Activated CD8-positive, alpha-beta memory T cell treated with anti-CD3 and anti-CD28 coated beads for 24 hours (primary cell): ENCODE measurements at regions not wholly inside any gene's neighbourhood (a gene's known extent, or its start where the extent isn't known, plus 50 kb on each side); places are given as distances from the start of the nearest gene placed in this dataset.
"Not testable (repeated sequence)": the region's sequence is repeated elsewhere in the genome, so short reads cannot be mapped to it uniquely, and the experiment has no call there.

ENCODE experiments used
- DNase-seq: peaks from one replicate; pipeline ENCODE4 v3.0.0-alpha.2; 2020

GRCh38 chr21:14825514-14825974 lies 239.3 kb downstream of the NRIP1 start:
- no peak for DNase-seq

GRCh38 chr21:14824126-14824525 lies 240.7 kb downstream of the NRIP1 start:
- no peak for DNase-seq

DNA sequence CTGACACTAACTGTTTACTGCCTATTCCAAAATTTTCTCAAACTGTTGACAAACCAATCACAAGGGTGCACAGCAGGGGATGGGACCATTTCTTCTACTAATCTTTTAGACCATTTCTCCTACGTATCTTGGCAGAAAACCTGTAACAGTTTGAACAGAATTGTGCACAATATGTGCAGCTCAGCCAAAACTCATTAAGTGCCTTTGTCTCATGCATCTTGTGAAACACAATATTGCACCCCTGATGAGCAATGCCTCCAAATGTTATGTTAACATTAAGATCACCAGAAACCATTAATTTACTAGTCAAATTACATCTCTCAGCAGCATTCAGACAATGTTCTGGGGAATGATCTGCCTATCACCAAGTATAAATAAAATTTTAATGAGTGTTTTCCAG lies 247.5 kb downstream of the NRIP1 start:
- DNase-seq = no peak

DNA sequence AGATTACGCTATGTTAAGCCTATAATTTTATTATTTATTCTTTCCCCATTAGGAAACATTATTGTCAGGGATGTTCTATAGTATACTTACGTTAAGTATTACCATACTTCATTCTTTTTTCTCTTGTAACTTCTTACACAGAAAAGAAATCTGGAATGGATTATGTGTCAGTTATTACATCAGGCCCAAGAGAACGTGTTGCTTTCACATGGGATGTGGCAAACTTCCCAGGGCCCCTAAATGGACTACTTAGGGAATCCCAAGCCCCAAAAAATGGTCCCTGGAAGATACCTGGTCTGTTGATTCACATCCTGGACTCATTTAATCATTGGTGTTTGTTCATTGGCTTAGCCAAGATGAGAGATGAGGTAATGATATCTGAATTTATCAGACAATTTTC lies 249.8 kb downstream of the NRIP1 start:
- no peak for DNase-seq

- no peak for DNase-seq
These were observed 250.5 kb downstream of the NRIP1 start for GRCh38 chr21:14814282-14814681.

DNA sequence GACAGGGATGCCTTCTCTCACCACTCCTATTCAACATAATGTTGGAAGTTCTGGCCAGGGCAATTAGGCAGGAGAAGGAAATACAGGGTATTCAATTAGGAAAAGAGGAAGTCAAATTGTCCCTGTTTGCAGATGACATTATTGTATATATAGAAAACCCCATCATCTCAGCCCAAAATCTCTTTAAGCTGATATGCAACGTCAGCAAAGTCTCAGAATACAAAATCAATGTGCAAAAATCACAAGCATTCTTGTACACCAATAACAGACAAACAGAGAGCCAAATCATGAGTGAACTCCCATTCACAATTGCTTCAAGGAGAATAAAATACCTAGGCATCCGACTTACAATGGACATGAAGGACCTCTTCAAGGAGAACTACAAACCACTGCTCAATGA lies 258.1 kb upstream of the SAMSN1 start:
- not testable (repeated sequence) for DNase-seq

GRCh38 chr21:14797543-14797942 lies 251.4 kb upstream of the SAMSN1 start:
- no peak for DNase-seq

- DNase-seq = no peak
These were observed 241.2 kb upstream of the SAMSN1 start for GRCh38 chr21:14787312-14787711.

GRCh38 chr21:14785679-14786078 lies 239.6 kb upstream of the SAMSN1 start:
- no peak for DNase-seq

DNA sequence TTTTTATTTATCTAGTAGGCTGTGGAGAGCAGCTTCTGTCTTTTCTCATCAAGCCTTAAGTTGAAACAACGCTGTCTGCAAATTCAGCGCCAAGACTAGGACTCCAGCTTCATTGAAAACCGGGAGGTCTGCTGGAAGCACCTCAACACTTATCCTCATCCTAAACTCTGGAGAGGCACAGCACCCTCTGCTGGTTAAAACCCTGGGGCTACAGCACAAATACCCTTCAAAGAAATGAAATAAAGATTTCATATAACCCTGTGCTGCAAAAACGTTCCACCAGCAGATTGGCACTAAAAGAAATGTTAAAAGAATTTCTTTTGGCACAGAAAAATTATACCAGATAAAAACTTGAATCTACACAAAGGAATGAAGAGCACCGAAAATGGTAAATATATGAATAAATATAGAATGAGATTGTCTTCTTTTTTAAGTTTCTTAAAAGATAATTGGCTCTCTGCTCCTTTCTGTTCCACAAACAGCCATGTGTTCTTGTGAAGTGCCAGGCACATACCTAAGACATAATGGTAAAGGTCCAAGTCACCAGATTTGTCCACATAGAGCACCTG lies 227.7 kb upstream of the SAMSN1 start:
- DNase-seq = peak; percentile 81

DNA sequence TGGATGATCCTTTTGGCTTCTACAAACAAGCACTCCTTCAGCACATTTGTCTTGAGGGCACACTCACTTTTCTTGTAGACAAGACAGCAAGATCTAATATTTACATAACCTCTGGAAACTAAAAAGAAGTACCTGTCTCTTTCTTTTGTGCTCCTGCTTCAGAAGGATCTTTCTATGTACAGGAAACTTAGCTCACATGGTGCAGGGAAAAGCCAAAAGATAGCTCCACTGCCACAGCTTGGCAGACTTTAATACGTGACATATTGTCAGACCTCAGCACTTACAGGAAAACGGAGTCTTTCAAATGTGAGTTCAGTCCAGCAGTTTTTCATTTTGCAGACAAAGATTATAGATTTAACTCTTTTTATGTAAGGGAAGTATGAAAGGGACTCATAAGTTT lies 225.5 kb upstream of the SAMSN1 start:
- DNase-seq = no peak

DNA sequence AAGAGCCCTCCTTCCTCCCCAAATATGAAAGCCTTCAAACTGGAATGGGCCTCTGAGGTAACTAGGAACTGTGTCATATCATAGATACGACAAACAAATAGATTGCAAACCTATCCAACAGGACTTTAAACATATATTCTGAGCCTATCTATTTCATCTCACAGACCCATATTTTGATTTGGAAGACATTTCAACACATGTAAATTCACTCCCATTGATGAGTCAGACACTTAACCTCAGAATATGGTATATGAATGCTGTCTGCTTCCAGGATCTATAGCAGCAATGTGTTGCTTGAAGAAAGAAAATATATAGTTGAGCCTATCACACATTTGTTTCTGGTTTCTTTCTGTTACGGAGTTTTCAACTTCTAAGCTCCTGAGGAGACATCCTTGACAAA lies 221.9 kb upstream of the SAMSN1 start:
- no peak for DNase-seq

DNA sequence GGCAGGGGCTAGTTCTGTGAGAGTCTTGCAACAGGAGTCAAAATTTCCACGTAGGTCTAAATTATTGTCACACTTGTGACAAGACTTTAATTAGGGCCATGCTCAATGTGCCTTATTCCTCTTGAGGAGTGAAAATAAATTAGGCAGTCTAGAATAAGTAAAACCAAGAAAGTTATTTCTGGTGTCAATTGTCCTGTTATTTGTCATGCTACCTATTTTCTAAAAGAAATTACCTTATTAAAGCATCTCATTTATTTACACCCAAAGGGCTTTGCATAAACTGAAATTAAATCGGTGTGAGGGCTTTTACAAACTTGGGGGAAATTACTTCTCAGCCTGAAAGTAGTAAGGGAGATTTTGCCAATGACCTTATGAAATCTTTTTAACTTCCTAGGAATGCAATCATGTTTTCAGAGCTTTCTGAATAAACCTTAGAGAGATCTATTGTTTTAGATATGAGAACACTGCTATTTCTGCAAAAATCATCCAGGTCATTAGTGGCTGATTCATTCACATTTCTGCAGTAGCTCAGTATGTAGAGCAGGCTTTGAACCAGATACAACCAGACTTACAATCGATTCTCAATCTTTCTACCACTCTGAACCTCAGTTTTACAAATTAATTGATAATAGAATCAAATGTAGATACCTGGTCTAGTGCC lies 221.2 kb upstream of the SAMSN1 start:
- DNase-seq = no peak

GRCh38 chr21:14766241-14766640 lies 220.1 kb upstream of the SAMSN1 start:
- no peak for DNase-seq

DNA sequence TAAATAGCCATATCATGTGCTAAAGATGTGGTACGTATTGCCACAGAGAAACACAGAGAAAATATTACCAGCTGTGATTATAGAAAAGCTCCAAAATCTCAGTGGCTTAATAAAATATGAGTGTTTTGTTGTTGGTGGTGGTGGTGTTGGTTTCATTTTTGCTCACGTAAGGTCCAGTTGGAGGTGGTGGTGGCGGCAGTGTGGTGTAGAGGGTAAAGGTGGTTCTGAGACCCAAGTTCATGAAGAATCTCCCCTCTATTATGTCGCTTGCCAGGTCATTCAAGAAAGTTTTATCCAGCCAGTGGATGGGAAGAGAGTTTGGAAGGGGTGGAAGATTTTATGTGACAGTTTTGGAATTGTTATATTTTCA lies 217.6 kb upstream of the SAMSN1 start:
- no peak for DNase-seq

GRCh38 chr21:14762734-14763694 lies 216.9 kb upstream of the SAMSN1 start:
- no peak for DNase-seq

DNA sequence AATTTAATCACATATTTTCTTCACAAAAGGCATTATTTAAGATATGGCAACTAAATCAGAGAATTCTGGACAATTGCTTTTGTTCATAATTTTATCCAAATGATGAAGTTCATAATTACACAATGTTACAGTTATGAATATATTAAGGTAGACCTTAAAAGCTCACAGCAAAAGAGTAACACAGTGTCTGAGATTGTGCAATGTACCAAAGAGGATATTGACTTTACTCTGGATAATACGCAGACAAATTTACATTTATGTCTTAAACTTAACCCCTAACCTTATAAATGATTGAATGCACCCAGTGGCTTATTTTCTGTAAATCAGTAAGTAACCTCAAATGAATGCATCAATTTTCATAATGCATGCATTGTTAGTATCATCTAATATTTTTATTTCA lies 216.2 kb upstream of the SAMSN1 start:
- DNase-seq = no peak

DNA sequence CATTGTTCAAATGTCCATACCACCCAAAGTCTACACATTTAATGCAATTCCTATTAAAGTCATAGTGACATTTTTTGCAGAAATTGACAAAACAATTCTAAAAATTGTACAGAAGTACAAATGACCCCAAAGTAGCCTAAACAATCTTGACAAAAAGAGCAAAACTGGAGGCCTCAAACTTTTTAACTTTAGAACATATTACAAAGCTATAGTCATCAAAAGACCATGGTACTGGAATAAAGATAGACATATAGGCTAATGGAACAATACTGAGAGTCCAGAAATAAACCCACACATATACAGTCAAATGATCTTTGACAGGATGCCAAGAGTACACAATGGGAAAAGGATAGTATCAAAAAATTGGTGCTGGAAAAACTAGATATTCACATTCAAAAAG lies 213.2 kb upstream of the SAMSN1 start:
- no peak for DNase-seq

- DNase-seq = no peak
These were observed 212.7 kb upstream of the SAMSN1 start for GRCh38 chr21:14758849-14759248.

GRCh38 chr21:14757533-14758327 lies 211.6 kb upstream of the SAMSN1 start:
- DNase-seq = no peak

DNA sequence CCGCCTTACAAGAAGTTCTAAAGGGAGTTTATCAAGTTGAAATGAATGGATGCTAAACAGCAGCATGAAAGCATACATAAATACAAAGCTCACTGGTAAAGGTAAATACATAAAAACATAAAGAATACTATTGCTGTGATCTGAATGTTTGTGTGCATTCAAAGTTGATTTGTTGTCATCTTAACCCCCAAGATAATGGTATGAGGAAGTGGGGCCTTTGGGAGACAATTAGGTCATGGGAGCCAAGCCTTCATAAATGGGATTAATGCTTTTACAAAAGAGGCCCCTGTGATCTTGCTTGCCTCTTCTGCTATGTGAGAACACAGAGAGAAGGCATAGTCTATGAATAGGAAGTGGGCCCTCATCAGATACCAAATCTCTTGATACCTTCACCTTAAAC lies 209.0 kb upstream of the SAMSN1 start:
- no peak for DNase-seq

DNA sequence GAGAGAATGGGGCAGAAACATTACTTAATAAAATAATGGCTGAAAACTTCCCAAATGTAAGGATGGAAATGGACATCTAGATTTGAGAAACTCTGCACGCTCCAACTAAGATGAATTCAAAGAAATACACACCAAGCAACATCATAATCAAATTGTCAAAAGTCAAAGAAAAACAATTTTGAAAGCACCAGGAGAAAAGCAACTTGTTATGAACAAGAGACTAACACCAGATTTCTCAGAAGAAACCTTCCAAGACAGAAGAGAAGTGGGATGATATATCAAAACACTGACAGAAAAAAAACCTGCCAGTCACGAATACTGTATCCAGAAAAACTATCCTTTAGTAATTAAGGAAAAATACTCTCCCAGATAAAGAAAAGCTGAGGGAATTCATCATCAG lies 208.6 kb upstream of the SAMSN1 start:
- DNase-seq = no peak

- no peak for DNase-seq
These were observed 208.1 kb upstream of the SAMSN1 start for GRCh38 chr21:14754259-14754604.
